HG02642 (cell line): ENCODE measurements at regions not wholly inside any gene's neighbourhood (a gene's known extent, or its start where the extent isn't known, plus 50 kb on each side); places are given as distances from the start of the nearest gene placed in this dataset.

Experiments used
- ATAC-seq: cut with Tn5 transposase; IDR thresholded peaks from one replicate; pipeline ENCODE4 v1.9.1; 2021; ENCODE audit warnings: mild to moderate bottlenecking; ENCODE audit not compliant: unreplicated experiment, poor library complexity

DNA sequence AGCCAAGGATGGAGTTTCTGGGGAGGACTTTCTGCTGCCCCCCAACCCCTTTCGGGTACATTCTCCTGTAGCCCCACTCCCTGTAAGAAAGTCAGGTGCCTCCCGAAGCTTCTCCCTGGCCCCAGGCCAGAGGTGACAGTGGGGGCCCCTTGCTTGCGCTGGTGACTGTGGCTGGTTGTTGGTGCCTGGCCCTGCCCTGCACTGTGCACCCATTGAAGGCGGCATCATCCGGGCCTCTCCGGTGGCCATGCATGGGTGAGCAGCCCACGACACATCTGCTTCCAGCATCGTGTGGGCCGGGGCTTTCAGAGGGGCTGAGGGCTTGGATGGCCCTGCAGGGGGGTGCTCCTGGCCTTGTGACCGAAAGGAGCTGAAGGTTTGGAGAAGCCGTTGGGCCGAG lies 297.0 kb downstream of the SEC14L1 start:
- ATAC-seq = no peak

- ATAC-seq = no peak
These were observed 297.7 kb downstream of the SEC14L1 start for GRCh38 chr17:77438241-77439188.

DNA sequence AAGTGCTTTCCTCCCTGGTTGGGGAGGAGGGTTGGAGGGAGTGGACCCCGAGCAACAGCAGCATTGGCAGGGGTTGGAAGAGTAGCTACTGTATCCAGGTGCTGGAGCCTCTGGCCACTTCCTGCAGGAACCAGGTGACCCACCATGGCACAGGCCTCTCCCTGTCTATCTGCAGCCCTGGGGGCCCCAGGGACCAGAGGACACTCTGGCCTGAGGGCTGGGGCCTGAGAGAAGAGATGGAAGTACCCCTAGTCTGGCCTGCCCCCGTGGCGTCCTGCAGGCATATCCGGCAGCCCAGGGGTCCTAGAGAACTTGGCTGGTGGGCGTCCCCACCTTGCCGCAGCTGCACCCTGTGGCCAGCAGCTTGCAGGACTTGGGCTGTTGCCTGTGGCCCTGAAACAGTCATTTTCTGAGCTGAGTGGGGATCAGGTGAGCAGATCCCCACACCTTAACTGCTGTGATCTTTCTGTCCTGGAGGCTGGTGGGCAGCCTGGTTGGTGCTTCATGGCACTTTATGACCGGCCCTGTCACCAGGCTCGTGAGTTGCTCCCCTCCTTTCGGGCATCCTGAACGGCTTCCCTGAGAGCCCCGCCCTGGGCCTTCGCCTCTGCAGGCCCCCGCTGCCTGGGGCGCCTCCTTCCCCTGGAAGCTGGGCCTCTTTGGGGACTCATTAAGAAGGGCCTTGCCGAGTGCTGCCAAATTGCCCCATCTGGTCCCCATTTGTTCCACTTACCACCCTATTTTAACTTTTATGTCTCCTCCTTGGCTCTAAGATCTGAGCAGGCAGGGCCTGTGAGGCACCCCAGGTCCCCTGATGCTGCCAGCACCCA lies 298.6 kb downstream of the SEC14L1 start:
- ATAC-seq = no peak

DNA sequence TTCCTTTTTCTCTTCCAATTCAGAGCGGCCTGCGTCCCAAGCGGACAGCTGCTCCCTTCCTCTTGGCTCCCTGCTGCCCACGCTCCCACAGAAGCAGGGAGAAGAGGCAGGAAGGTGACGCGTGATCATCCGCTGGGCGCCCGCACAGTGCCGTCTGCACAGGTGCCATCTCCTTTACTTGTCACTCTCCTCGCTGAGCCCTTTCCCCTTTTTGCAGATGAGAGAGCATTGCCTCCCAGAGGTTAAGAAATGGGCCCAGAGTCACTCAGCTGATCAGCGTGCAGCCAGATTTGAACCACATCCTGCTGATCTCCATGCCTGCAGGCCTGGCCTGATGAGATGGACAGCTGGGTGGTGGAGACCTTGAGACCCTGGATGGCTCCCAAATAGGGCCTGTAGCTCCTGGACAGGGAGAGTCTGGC lies 299.8 kb downstream of the SEC14L1 start:
- no peak for ATAC-seq

GRCh38 chr17:77441130-77441920 lies 300.6 kb downstream of the SEC14L1 start:
- ATAC-seq = peak; percentile 48

DNA sequence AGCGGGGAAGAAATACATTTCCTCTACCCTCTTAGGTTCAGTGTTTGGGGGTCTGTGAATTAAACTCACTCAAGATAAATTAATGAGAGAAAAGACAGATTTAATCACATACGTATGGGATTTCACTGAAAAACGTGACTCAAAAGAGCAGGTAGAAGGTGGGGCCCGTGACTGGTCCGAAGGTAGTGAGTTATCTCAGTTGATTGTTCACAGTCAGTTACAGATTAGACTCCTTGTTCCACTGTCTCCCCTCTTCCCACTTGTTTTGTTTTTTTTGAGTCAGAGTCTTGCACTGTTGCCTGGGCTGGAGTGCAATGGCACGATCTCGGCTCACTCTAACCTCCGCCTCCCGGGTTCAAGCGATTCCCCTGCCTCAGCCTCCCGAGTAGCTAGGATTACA lies 301.2 kb downstream of the SEC14L1 start:
- no peak for ATAC-seq

GRCh38 chr17:77442976-77443747 lies 302.4 kb downstream of the SEC14L1 start:
- no peak for ATAC-seq

DNA sequence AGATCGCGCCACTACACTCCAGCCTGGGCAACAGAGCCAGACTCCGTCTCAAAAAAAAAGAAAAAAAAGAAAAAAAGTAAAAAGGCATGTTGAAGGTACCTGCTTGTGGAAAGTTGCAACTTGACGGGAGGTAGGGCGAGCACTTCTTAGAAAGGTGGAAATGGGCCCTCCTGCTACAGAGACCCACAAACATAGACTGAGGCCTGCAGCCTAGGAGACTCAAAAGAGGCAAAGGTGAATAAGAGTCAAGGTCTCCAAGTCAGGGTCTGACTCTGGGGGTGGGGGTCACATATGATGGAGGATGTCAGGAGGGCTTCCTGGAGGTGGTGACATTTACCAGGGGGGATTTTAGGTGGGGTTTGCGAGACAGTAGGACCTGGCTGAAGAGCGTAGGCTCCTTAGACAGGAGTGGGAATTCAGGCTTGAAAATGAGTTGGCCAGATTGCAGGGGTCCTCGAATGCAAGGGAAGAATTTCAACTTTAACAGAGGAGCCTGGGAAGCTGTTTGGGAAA lies 303.0 kb downstream of the SEC14L1 start:
- no peak for ATAC-seq

DNA sequence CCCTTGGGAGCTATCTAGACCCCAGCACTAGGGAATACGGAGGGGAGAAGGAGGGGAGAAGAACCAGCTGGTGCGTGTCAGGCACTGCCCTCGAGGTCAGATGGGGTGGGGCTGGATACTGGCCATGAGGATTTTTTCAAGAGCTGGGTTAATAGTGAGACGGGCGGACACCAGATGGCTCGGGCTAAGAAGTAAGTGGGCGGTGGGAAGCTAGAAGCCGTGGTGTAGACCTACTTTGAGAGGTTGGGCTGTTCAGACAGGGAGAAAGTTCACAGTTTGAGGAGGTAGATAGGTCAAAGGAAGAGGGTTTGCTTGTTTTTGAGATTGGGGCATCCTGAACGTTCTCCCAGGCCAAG lies 303.8 kb downstream of the SEC14L1 start:
- no peak for ATAC-seq

DNA sequence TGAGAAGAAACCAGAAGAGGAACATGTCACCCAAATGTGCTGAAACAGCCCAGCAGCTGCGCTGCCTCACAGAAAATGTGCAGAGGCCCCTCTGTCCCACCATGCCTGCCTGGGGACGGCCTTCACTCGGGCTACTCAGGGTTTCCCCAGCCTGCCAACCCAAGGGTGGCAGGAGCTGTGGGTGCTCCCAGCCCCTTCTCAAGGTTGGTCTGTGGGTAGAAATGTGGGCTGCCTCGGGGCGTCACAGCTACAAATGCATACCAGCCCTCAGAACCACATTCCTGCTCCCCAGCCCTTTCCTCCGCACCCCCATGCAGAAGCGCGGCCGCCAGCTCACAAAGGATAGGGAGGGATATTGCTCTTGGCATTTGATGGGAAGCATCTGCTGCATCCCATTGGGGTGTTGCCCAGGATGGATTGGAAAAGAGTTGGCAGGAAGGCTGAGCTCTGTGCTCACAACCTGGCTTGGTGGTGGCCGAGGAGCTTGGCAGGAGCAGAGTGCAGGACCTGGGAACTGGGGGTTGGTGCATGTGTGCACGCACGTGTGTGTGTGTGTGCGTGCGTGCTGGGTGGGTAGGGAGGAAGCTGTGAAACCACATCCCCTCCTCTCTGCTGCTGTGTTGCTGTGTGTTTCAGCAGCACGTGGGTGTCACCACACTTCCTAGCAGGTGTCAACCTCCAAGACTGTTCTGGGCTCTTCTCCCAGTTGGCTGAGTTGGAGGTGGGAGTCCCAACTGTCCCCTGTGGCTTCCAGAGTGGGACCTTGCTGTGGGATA lies 304.4 kb downstream of the SEC14L1 start:
- no peak for ATAC-seq

GRCh38 chr17:77445760-77446532 lies 305.2 kb downstream of the SEC14L1 start:
- ATAC-seq = no peak

DNA sequence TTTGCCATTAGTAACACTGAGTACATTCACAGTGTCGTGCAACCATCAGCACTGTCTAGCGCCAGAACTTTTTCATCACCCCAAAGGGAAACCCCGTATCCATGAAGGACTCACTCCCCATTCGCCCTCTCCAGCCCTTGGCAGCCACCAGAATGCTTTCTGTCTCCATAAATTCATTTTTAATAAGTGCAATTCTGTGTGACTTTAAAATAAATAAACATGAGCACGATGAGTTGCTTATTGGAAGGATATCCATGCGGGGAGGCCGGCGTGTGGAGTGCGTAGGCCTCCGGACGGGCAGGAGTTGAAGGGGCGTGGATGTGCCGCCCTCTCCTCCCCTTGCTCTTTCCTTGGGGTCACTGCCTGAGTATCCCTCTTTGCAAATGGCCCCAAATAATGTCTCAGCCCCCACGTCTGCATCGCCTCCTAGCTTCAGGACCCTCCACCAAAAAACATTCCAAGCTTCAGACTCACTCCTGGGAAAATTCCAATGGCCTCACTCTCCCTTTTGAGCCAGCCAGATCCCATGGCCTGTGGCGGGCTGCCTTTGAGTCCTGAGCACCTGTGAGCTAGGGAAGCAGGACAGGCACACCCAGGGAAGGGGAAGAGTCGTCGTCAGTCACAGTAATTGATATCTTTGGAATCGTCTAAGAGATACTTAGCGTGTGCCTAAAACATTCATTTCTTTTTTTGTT lies 306.3 kb downstream of the SEC14L1 start:
- ATAC-seq = no peak

DNA sequence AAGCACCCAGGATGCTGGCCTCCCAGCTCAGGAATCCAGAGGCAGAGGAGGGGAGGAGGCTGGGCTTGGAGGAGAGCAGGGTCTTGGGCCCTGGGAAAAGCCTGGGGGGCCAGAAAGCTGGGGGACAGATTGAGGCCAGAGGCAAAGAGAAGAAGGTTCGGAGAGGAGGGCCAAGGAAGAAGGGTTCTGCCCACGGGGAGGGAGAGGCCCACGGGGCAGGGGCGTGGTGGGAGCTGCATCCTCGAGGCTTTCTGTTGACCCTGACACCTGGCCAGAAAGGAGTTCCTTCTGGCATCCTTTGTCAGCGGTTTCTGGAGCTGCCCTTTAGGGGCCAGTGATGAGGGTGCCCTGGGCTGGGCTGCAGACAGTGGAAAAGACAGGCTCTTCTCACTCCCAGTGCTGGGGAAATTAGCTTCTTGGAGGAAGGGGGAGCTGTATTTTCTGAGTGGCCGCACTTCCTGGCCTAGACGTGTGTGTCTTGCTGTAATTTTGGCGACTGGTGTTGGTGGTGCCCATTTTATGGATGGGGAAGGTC lies 308.7 kb downstream of the SEC14L1 start:
- no peak for ATAC-seq

DNA sequence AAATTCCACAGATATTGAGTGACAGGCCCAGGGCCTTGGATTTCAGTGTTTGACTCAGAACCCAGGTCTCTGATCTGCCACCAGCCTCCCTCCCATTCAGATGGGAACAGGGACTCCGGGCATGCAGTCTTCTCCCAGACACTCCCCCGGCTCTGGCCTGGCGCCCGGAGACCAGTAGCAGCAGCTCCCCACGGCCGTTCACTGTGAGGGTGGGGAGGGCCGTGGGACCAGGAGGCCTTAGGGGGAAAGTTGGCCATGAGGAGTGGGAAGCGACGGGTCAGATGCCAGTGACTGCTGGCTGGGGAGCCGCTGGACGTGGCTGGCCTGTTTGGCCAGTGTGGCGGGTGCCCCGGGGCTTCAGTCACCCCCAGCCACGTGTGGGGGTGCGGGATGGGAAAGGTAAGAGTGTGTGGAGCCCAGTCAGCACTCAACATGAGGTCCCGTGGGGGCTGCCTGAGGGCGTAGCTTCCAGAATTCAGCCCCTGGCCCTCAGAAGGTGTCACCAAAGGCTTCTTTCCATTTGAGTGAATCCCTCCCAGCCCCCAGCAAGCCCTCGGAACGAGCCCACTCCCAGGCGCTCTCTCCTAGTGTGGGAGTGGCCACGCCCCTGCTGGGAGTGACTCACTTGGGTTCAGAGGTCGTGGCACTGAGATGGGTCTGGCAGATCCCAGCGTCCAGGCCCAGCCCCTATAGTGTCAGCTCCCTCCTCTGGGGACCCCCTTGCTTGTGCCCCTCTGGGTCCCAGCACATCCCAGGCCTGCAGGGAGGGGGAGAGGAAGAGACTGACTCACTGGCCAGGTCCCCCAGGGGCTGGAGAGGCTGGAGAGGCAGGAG lies 309.4 kb downstream of the SEC14L1 start:
- ATAC-seq = no peak

DNA sequence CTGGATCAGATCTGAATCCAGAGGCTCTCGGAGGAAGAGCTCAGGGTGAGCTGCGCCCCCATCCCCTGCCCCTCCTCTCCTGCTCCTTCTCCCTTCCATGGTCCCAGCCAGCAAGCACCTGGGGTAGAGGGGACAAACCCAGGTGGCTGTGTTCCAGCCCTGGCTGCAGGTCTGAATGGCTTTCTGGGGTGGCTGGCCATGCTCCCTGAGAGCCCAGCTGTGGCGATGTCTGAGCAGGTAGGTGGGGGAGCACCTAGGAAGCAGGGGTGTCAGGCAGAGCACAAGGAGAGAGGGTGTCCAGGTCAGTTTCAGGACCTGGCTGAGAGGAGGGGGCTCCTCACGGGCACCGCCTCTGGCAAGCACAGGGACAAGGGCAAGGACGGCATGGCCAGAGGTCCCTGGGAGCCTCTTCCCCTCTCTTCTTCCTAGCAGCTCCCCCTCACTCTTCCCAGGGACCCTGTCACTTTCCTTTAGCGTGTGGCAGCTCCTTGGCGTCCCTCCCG lies 310.0 kb downstream of the SEC14L1 start:
- peak; percentile 3 for ATAC-seq

- peak; percentile 38 for ATAC-seq
These were observed 310.6 kb downstream of the SEC14L1 start for GRCh38 chr17:77451245-77451893.
